SK-N-SH (cell line): ENCODE measurements at regions not wholly inside any gene's neighbourhood (a gene's known extent, or its start where the extent isn't known, plus 50 kb on each side); places are given as distances from the start of the nearest gene placed in this dataset.

ENCODE experiments used
- CTCF ChIA-PET: fragments of 300-600, 350-600 bp; formaldehyde crosslinking; extraction: SDS; loops from one replicate; lab custom pipeline; 2021; lab: Yijun Ruan, JAX
- POLR2A ChIA-PET: fragments of 350-600 bp; sonication (Branson Sonifier 250); formaldehyde crosslinking; extraction: SDS; loops from one replicate; lab custom pipeline; 2020; ENCODE audit warnings: antibody characterized with exemption, inconsistent platforms; lab: Yijun Ruan, JAX
- DNase-seq: peaks from one replicate; pipeline ENCODE4 v3.0.0; 2012
- H2AFZ ChIP-seq: fragments of 200-600 bp; sonication (generic); 2 replicates; pipeline ENCODE4 v1.8.1; 2016; ENCODE audit warnings: antibody characterized with exemption, mild to moderate bottlenecking, low read depth
- H3F3A ChIP-seq: fragments of 200-600 bp; sonication (generic); replicated peaks from 2 replicates; pipeline ENCODE3; 2016; ENCODE audit warnings: antibody characterized with exemption, mild to moderate bottlenecking; ENCODE audit not compliant: insufficient read depth
- H3K27ac ChIP-seq, 2 experiments: fragments of 200-500 bp in 1 of 2; fragments of 200-600 bp in 1 of 2; sonication (Bioruptor generic) in 1 of 2; sonication (generic), shearing (Covaris generic) in 1 of 2; 2 replicates each; pipeline versions ENCODE4 v1.5.1 to v1.6.1; 2014 to 2016; ENCODE audit warnings: low read depth in 2 of 2, inconsistent platforms in 1 of 2, low read length in 1 of 2, mild to moderate bottlenecking in 1 of 2, mixed read lengths in 1 of 2
- H3K27me3 ChIP-seq: fragments of 200-600 bp; sonication (generic), shearing (Covaris generic); 2 replicates; pipeline ENCODE4 v1.6.1; 2016; ENCODE audit warnings: mixed run types; ENCODE audit not compliant: insufficient read depth
- H3K36me3 ChIP-seq, 2 experiments: fragments of 200-500 bp in 1 of 2; fragments of 200-600 bp in 1 of 2; sonication (Bioruptor generic) in 1 of 2; sonication (generic) in 1 of 2; replicated peaks in 1 of 2; 2 replicates each; pipeline versions ENCODE3 to v1.5.1; 2014 to 2016; ENCODE audit warnings: low read length in 1 of 2, mild to moderate bottlenecking in 1 of 2; ENCODE audit not compliant: insufficient read depth in 2 of 2, control insufficient read depth in 1 of 2
- H3K4me1 ChIP-seq, 2 experiments: fragments of 200-500 bp in 1 of 2; fragments of 200-600 bp in 1 of 2; sonication (Bioruptor generic) in 1 of 2; sonication (generic), shearing (Covaris generic) in 1 of 2; 2 replicates each; pipeline versions ENCODE4 v1.5.1 to v1.6.1; 2014 to 2016; ENCODE audit warnings: low read depth in 1 of 2, low read length in 1 of 2, mixed run types in 1 of 2; ENCODE audit not compliant: insufficient read depth in 2 of 2, control insufficient read depth in 1 of 2
- H3K4me2 ChIP-seq: fragments of 200-600 bp; sonication (generic), shearing (Covaris generic); 2 replicates; pipeline ENCODE4 v1.6.1; 2017; ENCODE audit warnings: mixed run types
- H3K4me3 ChIP-seq, 2 experiments: fragments of 200-500 bp in 1 of 2; fragments of 200-600 bp in 1 of 2; sonication (Bioruptor generic) in 1 of 2; sonication (generic), shearing (Covaris generic) in 1 of 2; 2 replicates each; pipeline versions ENCODE4 v1.5.1 to v1.8.1; 2014 to 2016; ENCODE audit warnings: low read depth in 2 of 2, inconsistent platforms in 1 of 2, low read length in 1 of 2, mild to moderate bottlenecking in 1 of 2, mixed read lengths in 1 of 2, moderate library complexity in 1 of 2
- H3K79me2 ChIP-seq: fragments of 200-600 bp; sonication (generic); 2 replicates; pipeline ENCODE4 v1.8.1; 2017; ENCODE audit warnings: mild to moderate bottlenecking; ENCODE audit not compliant: insufficient read depth
- H3K9ac ChIP-seq: fragments of 200-600 bp; sonication (generic); 2 replicates; pipeline ENCODE4 v1.6.1; 2017; ENCODE audit warnings: mixed run types
- H3K9me2 ChIP-seq: fragments of 200-600 bp; sonication (generic); 2 replicates; pipeline ENCODE4 v1.6.1; 2017; ENCODE audit warnings: mixed run types
- H3K9me3 ChIP-seq: fragments of 200-600 bp; sonication (generic); 2 replicates; pipeline ENCODE4 v1.6.1; 2017; ENCODE audit warnings: mixed run types, mild to moderate bottlenecking, moderate library complexity
- H4K20me1 ChIP-seq: fragments of 200-600 bp; sonication (generic); 2 replicates; pipeline ENCODE4 v1.6.1; 2017; ENCODE audit warnings: mild to moderate bottlenecking, mixed run types; ENCODE audit not compliant: insufficient read depth
- EP300 ChIP-seq, 2 experiments: IDR thresholded peaks; 2 replicates each; pipeline versions ENCODE4 v1.4.0 to v1.6.1; 2012; ENCODE audit warnings: borderline replicate concordance in 1 of 2, low read depth in 1 of 2, low read length in 1 of 2
- EZH2phosphoT487 ChIP-seq: fragments of 200-600 bp; sonication (generic); IDR thresholded peaks from 2 replicates; pipeline ENCODE4 v1.6.1; 2017; ENCODE audit warnings: low read depth, mixed run types, mild to moderate bottlenecking, antibody characterized with exemption, moderate library complexity, borderline replicate concordance
- IRF3 ChIP-seq: fragments of 150-350 bp; IDR thresholded peaks from 2 replicates; pipeline ENCODE4 v1.6.1; 2016; ENCODE audit warnings: mild to moderate bottlenecking, low read depth, low read length
- MAX ChIP-seq: IDR thresholded peaks from 2 replicates; pipeline ENCODE4 v1.4.0; 2012; ENCODE audit warnings: low read depth
- PBX3 ChIP-seq: IDR thresholded peaks from 2 replicates; pipeline ENCODE4; 2012
- RAD21 ChIP-seq: IDR thresholded peaks from 2 replicates; pipeline ENCODE4 v1.6.1; 2012; ENCODE audit warnings: mild to moderate bottlenecking, low read length
- REST ChIP-seq: IDR thresholded peaks from 2 replicates; pipeline ENCODE4 v1.6.1; 2012; ENCODE audit warnings: mild to moderate bottlenecking, low read depth, low read length, moderate library complexity
- SMC3 ChIP-seq: IDR thresholded peaks from 2 replicates; pipeline ENCODE4 v1.6.1; 2012; ENCODE audit warnings: low read depth, low read length, improper control_type of control experiment
- TCF12 ChIP-seq: IDR thresholded peaks from 2 replicates; pipeline ENCODE4 v1.4.0; 2012
- TEAD4 ChIP-seq: IDR thresholded peaks from 2 replicates; pipeline ENCODE4 v1.4.0; 2012; ENCODE audit warnings: mild to moderate bottlenecking, borderline replicate concordance; ENCODE audit not compliant: insufficient read depth
- WGBS: methylation state at CpG from one replicate; pipeline ENCODE4 v1.1.6; 2017; ENCODE audit warnings: low lambda C conversion rate; 5-methylcytosine and 5-hydroxymethylcytosine counted together

GRCh38 chr3:83496462-83496861 is 1462.3 kb upstream of the CADM2 start (continued):
- TF ChIP-seq PBX3, result no peak
- TF ChIP-seq MAX, result no peak
- TF ChIP-seq SMC3, result no peak
- no peak for TF ChIP-seq IRF3
- no peak for TF ChIP-seq EP300 (IDR thresholded peaks at IDR 0.05; ENCODE audit: borderline replicate concordance in 1 of 2, low read depth in 1 of 2, low read length in 1 of 2)

GRCh38 chr3:83498361-83499016 is 1460.3 kb upstream of the CADM2 start:
- Histone ChIP-seq H2AFZ (no peak overlapping the region), H3K79me2 (no peaks in the 10 kb centered on the region), H3K36me3 (no peaks in the 10 kb centered on the region), H3K9me2 (no peaks in the 10 kb centered on the region), H3K4me1 (no peaks in the 10 kb centered on the region), H4K20me1 (no peaks in the 10 kb centered on the region), H3K27me3 (no peaks in the 10 kb centered on the region), H3F3A (no peaks in the 10 kb centered on the region), H3K4me3 (no peak overlapping the region), H3K27ac (no peak overlapping the region), H3K4me2 (no peak overlapping the region), H3K9me3 (no peaks in the 10 kb centered on the region), H3K9ac (no peak overlapping the region)
- CTCF ChIA-PET, result no interaction called here
- POLR2A ChIA-PET, result no interaction called here
- WGBS, result 6% methylated on average over 1 of the region's 1 CpG
- TF ChIP-seq TCF12 (no peak), TEAD4 (no peak), REST (no peak), SMC3 (no peak), EP300 (IDR thresholded peaks at IDR 0.05; ENCODE audit: borderline replicate concordance in 1 of 2, low read depth in 1 of 2, low read length in 1 of 2) (no peak), MAX (no peak), RAD21 (no peak), IRF3 (no peak), EZH2phosphoT487 (no peak)
- no peak for DNase-seq
